Keratinocyte (primary cell): ENCODE measurements at regions not wholly inside any gene's neighbourhood (a gene's known extent, or its start where the extent isn't known, plus 50 kb on each side); places are given as distances from the start of the nearest gene placed in this dataset.

Experiments
- EZH2 ChIP-seq: IDR thresholded peaks from one replicate; pipeline ENCODE4 v1.6.1; 2012; ENCODE audit warnings: inconsistent platforms, mild to moderate bottlenecking, low read length, moderate library complexity
- TF ChIP-seq, protein P1 (sequence below), 3 experiments: IDR thresholded peaks in 1 of 3; conservative IDR thresholded peaks in 1 of 3; optimal IDR thresholded peaks in 1 of 3; 2 replicates in 2 of 3; 3 replicates in 1 of 3; pipeline versions ENCODE3 to v1.5.1; 2011; ENCODE audit warnings: low read length in 3 of 3, mild to moderate bottlenecking in 3 of 3, moderate library complexity in 2 of 3, control low read depth in 1 of 3, inconsistent platforms in 1 of 3; ENCODE audit not compliant: insufficient read depth in 2 of 3; ENCODE audit errors: extremely low read depth in 1 of 3

DNA sequence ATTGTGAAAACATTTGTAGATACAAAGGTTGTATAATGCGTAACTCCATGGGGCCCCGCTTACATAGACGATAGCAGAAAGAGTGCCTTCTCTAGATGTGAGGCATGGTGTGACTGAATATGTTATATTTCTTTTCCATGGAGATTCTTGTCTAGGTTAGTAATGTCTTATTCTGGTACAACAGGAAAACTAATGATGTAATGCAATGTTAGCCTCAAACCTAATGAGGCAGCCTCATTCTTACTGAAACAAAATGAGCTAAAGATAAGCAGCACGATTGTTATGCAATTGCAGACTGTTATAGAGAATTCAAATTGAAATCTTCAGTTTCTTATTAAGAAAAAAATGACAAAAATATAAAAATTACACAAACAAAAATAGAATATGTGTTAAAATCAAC is 171.1 kb upstream of the ANKRD50 start:
- no peak for TF ChIP-seq EZH2
- TF ChIP-seq, protein P1, sequence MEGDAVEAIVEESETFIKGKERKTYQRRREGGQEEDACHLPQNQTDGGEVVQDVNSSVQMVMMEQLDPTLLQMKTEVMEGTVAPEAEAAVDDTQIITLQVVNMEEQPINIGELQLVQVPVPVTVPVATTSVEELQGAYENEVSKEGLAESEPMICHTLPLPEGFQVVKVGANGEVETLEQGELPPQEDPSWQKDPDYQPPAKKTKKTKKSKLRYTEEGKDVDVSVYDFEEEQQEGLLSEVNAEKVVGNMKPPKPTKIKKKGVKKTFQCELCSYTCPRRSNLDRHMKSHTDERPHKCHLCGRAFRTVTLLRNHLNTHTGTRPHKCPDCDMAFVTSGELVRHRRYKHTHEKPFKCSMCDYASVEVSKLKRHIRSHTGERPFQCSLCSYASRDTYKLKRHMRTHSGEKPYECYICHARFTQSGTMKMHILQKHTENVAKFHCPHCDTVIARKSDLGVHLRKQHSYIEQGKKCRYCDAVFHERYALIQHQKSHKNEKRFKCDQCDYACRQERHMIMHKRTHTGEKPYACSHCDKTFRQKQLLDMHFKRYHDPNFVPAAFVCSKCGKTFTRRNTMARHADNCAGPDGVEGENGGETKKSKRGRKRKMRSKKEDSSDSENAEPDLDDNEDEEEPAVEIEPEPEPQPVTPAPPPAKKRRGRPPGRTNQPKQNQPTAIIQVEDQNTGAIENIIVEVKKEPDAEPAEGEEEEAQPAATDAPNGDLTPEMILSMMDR (optimal IDR thresholded peaks at IDR 0.05 in 1 of 3, IDR thresholded peaks at IDR 0.05 in 1 of 3, conservative IDR thresholded peaks at IDR 0.05 in 1 of 3; ENCODE audit: extremely low read depth in 1 of 3, insufficient read depth in 2 of 3, low read length in 3 of 3), result no peak
